Head of caudate nucleus (tissue), 42 donors: ENCODE measurements at regions not wholly inside any gene's neighbourhood (a gene's known extent, or its start where the extent isn't known, plus 50 kb on each side); places are given as distances from the start of the nearest gene placed in this dataset.

Source experiments
- DNase-seq, 42 donors: peaks; one replicate each; pipeline versions ENCODE4 v3.0.0 to v3.0.0-alpha.2; 2020 to 2021; ENCODE audit warnings: mixed read lengths in 7 of 42
- intact Hi-C: fragments of 100-400 bp; cut with DNase I; formaldehyde crosslinking; loops from one replicate; pipeline ENCODE4 v1.15.0; 2022

- intact Hi-C loops = no loop called here
Observed at GRCh38 chr11:109729761-109730160, 307.8 kb downstream of the C11orf87 start.

GRCh38 chr11:109730669-109731068 lies 308.7 kb downstream of the C11orf87 start:
- DNase-seq = peak in 1 of 42 donors; percentile 21
- intact Hi-C loops = no loop called here

More at GRCh38 chr11:109729761-109730160, 307.8 kb downstream of the C11orf87 start:
- DNase-seq = peak in 4 of 42 donors; percentile 11 to 38 (median 17)

GRCh38 chr11:109731451-109731850 lies 309.5 kb downstream of the C11orf87 start:
- intact Hi-C loops = no loop called here
- DNase-seq = no peak

GRCh38 chr11:109733245-109733644 lies 311.3 kb downstream of the C11orf87 start:
- no peak for DNase-seq
- intact Hi-C loops = no loop called here

GRCh38 chr11:109734566-109734965 lies 312.6 kb downstream of the C11orf87 start:
- intact Hi-C loops = no loop called here
- DNase-seq = no peak

GRCh38 chr11:109735128-109735527 lies 313.1 kb downstream of the C11orf87 start:
- intact Hi-C loops = no loop called here

GRCh38 chr11:109739379-109739778 lies 317.4 kb downstream of the C11orf87 start:
- DNase-seq = no peak
- intact Hi-C loops = no loop called here

More at GRCh38 chr11:109735128-109735527, 313.1 kb downstream of the C11orf87 start:
- no peak for DNase-seq

GRCh38 chr11:109745996-109746625 lies 324.1 kb downstream of the C11orf87 start:
- no peak for DNase-seq
- intact Hi-C loops = no loop called here

- peak in 8 of 42 donors; percentile 4 to 47 (median 20) for DNase-seq
Observed at GRCh38 chr11:109747839-109748238, 325.8 kb downstream of the C11orf87 start.

GRCh38 chr11:109749476-109749875 lies 327.5 kb downstream of the C11orf87 start:
- no peak for DNase-seq
- intact Hi-C loops = no loop called here

More at GRCh38 chr11:109747839-109748238, 325.8 kb downstream of the C11orf87 start:
- intact Hi-C loops = no loop called here

GRCh38 chr11:109750964-109751363 lies 329.0 kb downstream of the C11orf87 start:
- DNase-seq = no peak
- intact Hi-C loops = no loop called here

- no peak for DNase-seq
- intact Hi-C loops = no loop called here
Observed at GRCh38 chr11:109752212-109752825, 330.3 kb downstream of the C11orf87 start.

- intact Hi-C loops = no loop called here
- no peak for DNase-seq
Observed at GRCh38 chr11:109756521-109756920, 334.5 kb downstream of the C11orf87 start.

GRCh38 chr11:109756951-109757350 lies 335.0 kb downstream of the C11orf87 start:
- no peak for DNase-seq
- intact Hi-C loops = no loop called here

- intact Hi-C loops = no loop called here
Observed at GRCh38 chr11:109762546-109762945, 330.6 kb upstream of the ZC3H12C start.

GRCh38 chr11:109765709-109766311 lies 327.4 kb upstream of the ZC3H12C start:
- intact Hi-C loops = no loop called here
- DNase-seq = no peak

More at GRCh38 chr11:109762546-109762945, 330.6 kb upstream of the ZC3H12C start:
- DNase-seq = no peak

- no peak for DNase-seq
- intact Hi-C loops = no loop called here
Observed at GRCh38 chr11:109769858-109770257, 323.3 kb upstream of the ZC3H12C start.

- intact Hi-C loops = no loop called here
Observed at GRCh38 chr11:109770323-109770722, 322.9 kb upstream of the ZC3H12C start.

GRCh38 chr11:109772892-109773291 lies 320.3 kb upstream of the ZC3H12C start:
- no peak for DNase-seq
- intact Hi-C loops = no loop called here

More at GRCh38 chr11:109770323-109770722, 322.9 kb upstream of the ZC3H12C start:
- DNase-seq = no peak

GRCh38 chr11:109775686-109776085 lies 317.5 kb upstream of the ZC3H12C start:
- no peak for DNase-seq
- intact Hi-C loops = no loop called here
